MCF 10A (cell line): ENCODE measurements at regions not wholly inside any gene's neighbourhood (a gene's known extent, or its start where the extent isn't known, plus 50 kb on each side); places are given as distances from the start of the nearest gene placed in this dataset.

ENCODE experiments used
- BruUV-seq: library from RNA; stranded (reverse); fragments of 400-500 nt; replicated peaks from 2 replicates; lab custom pipeline; 2021; lab: Mats Ljungman, UMichigan
- CTCF ChIA-PET: fragments of 300-600 bp; sonication (Branson Sonifier 250); formaldehyde crosslinking; extraction: SDS; loops from one replicate; lab custom pipeline; 2021; ENCODE audit warnings: antibody characterized with exemption, inconsistent platforms; lab: Yijun Ruan, JAX
- POLR2A ChIA-PET: fragments of 300-600, 350-650 bp; sonication (Branson Sonifier 250); formaldehyde crosslinking; extraction: SDS; loops from one replicate; lab custom pipeline; 2020; ENCODE audit warnings: antibody characterized with exemption, inconsistent platforms; lab: Yijun Ruan, JAX
- DNase-seq: peaks from one replicate; pipeline ENCODE4 v3.0.0-alpha.2; 2018; ENCODE audit not compliant: unreplicated experiment
- H3K27ac Mint-ChIP-seq: one replicate; pipeline ENCODE4 v1.8.0; 2022; ENCODE audit warnings: mild to moderate bottlenecking, low read depth, mixed read lengths; ENCODE audit not compliant: unreplicated experiment
- H3K27me3 Mint-ChIP-seq: one replicate; pipeline ENCODE4 v1.8.0; 2022; ENCODE audit warnings: mixed read lengths; ENCODE audit not compliant: insufficient read depth, unreplicated experiment
- H3K36me3 Mint-ChIP-seq: one replicate; pipeline ENCODE4 v1.8.0; 2022; ENCODE audit warnings: mild to moderate bottlenecking, moderate library complexity, mixed read lengths; ENCODE audit not compliant: insufficient read depth, unreplicated experiment
- H3K4me1 Mint-ChIP-seq: one replicate; pipeline ENCODE4 v1.8.0; 2022; ENCODE audit warnings: mixed read lengths; ENCODE audit not compliant: insufficient read depth, unreplicated experiment
- H3K4me3 Mint-ChIP-seq: one replicate; pipeline ENCODE4 v1.8.0; 2022; ENCODE audit warnings: mild to moderate bottlenecking, moderate library complexity, mixed read lengths; ENCODE audit not compliant: unreplicated experiment
- H3K9me3 Mint-ChIP-seq: one replicate; pipeline ENCODE4 v1.8.0; 2022; ENCODE audit warnings: mixed read lengths; ENCODE audit not compliant: unreplicated experiment
- intact Hi-C: fragments of 100-400 bp; cut with micrococcal nuclease; formaldehyde crosslinking; loops from 2 replicates; pipeline ENCODE4 v1.14.1; 2022
- TF ChIP-seq, protein P1 (sequence below): fragments of 200-600 bp; IDR thresholded peaks from one replicate; pipeline ENCODE4 v1.8.0; 2022; ENCODE audit warnings: antibody characterized with exemption, mild to moderate bottlenecking; ENCODE audit not compliant: unreplicated experiment

DNA sequence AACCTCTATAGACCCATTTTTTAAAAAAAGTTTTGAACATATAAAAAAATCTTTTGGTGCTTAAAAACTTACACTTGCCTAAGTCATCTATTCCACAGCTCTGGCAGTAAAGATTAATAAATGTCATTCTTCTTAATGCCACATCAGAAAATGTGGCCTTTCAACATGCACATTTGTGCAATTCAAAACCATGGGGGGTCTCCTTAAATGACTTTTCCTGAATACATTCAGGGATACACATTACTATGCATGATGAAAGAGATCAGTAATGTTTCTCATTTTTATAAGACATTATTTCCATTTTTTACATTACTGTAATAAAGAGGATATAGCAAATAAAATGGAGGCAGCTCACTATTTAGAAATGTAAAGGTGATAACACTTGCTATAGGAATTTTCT, 142.3 kb downstream of the RBM43 start:
- Mint-ChIP-seq H3K36me3 (no peaks in the 10 kb centered on the region), H3K9me3 (peaks cover 8% of the 10 kb centered on the region), H3K4me1 (no peaks in the 10 kb centered on the region), H3K4me3 (no peak overlapping the region), H3K27me3 (no peaks in the 10 kb centered on the region), H3K27ac (no peak overlapping the region)
- POLR2A ChIA-PET, result no interaction called here
- no peak for DNase-seq
- TF ChIP-seq, protein P1, sequence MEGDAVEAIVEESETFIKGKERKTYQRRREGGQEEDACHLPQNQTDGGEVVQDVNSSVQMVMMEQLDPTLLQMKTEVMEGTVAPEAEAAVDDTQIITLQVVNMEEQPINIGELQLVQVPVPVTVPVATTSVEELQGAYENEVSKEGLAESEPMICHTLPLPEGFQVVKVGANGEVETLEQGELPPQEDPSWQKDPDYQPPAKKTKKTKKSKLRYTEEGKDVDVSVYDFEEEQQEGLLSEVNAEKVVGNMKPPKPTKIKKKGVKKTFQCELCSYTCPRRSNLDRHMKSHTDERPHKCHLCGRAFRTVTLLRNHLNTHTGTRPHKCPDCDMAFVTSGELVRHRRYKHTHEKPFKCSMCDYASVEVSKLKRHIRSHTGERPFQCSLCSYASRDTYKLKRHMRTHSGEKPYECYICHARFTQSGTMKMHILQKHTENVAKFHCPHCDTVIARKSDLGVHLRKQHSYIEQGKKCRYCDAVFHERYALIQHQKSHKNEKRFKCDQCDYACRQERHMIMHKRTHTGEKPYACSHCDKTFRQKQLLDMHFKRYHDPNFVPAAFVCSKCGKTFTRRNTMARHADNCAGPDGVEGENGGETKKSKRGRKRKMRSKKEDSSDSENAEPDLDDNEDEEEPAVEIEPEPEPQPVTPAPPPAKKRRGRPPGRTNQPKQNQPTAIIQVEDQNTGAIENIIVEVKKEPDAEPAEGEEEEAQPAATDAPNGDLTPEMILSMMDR, result no peak
- no TSS peak for BruUV-seq
- intact Hi-C loops, result no loop called here
- CTCF ChIA-PET, result no interaction called here

DNA sequence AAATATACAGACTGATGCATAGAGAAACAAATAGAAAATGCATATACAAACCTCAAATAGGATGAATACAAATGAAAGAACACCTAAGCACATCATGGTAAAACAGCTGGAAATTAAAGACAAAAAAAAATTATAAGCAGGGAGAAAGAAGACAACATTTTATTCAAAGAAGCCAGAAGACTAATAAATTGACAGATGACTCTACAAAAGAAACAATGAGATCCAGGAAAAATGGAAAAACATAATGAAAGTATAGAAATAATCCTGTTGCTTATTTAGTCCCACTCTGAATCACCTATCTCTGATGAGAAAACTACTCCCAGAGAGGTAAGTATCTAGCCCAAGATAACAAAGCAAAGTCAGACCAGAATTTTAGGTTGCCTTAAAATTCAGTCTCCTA, 143.4 kb downstream of the RBM43 start:
- H3K9me3 Mint-ChIP-seq, result peaks cover 15% of the 10 kb centered on the region
- no peak overlapping the region for H3K27ac Mint-ChIP-seq
- intact Hi-C loops, result no loop called here
- ChIA-PET CTCF (no interaction called here), POLR2A (no interaction called here)
- no peak overlapping the region for H3K4me3 Mint-ChIP-seq
- TF ChIP-seq, protein P1, result no peak
- no peaks in the 10 kb centered on the region for H3K4me1 Mint-ChIP-seq
- no peaks in the 10 kb centered on the region for H3K27me3 Mint-ChIP-seq
- no TSS peak for BruUV-seq
- DNase-seq, result no peak
- H3K36me3 Mint-ChIP-seq, result no peaks in the 10 kb centered on the region

DNA sequence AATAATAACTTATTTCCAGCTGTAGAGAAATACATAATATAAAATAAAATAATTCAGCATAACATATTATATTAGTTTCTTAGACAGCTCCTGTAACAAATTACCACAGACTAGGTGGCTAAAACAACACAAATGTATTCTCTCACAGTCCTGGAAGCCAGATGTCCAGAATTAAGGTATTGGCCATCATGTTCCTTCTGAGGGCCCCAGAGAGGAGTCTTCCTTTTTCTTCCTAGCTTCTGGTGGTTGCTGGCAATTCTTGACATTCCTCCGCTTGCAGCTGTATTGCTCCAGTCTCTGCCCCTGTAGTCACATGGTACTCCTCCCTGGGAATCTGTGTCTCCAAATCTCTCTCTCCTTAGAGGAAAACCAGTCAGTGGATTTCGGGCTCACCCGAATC, 146.8 kb downstream of the RBM43 start:
- no peak for DNase-seq
- no peak overlapping the region for H3K27ac Mint-ChIP-seq
- peaks cover under 1% of the 10 kb centered on the region for H3K36me3 Mint-ChIP-seq
- ChIA-PET CTCF (interaction anchor here (1.3 kb wide), 1 partner anchor 124 kb away, joined by 3 read pairs; no protein-coding TSS in a partner anchor), POLR2A (interaction anchor here (1.0 kb wide), 1 partner anchor 19 kb away, joined by 4 read pairs; no protein-coding TSS in a partner anchor)
- no TSS peak for BruUV-seq
- H3K9me3 Mint-ChIP-seq, result peaks cover 23% of the 10 kb centered on the region
- intact Hi-C loops, result no loop called here
- H3K27me3 Mint-ChIP-seq, result no peaks in the 10 kb centered on the region
- no peak overlapping the region for H3K4me3 Mint-ChIP-seq
- TF ChIP-seq, protein P1, result no peak
- H3K4me1 Mint-ChIP-seq, result peaks cover 6% of the 10 kb centered on the region

DNA sequence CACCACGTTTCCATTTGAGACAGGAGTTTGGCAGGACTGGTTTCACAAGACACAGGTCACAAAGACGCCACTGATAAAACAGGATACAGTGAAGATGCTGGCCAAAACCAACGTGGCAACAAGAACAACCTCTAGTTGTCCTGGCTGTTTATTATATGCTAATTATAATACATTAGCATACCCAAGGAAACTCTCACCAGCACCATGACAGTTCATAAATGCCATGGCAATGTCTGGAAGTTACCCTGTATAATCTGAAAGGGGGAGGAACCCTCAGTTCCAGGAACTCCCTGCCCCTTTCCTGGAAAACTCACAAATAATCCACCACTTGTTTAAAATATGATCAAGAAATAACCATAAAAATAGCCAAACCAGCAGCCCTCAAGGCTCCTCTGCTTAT, 148.3 kb downstream of the RBM43 start:
- Mint-ChIP-seq H3K36me3 (peaks cover 6% of the 10 kb centered on the region), H3K4me3 (no peak overlapping the region), H3K27ac (no peak overlapping the region), H3K4me1 (peaks cover 6% of the 10 kb centered on the region), H3K27me3 (no peaks in the 10 kb centered on the region), H3K9me3 (peaks cover 27% of the 10 kb centered on the region)
- intact Hi-C loops, result no loop called here
- ChIA-PET CTCF (interaction anchor here (0.7 kb wide), 1 partner anchor 49 kb away, joined by 3 read pairs; no protein-coding TSS in a partner anchor), POLR2A (no interaction called here)
- TF ChIP-seq, protein P1, result no peak
- no TSS peak for BruUV-seq
- DNase-seq, result no peak
